Stimulated activated CD4-positive, alpha-beta T cell treated with anti-CD3 and anti-CD28 coated beads, Interleukin-15, amount 100 ng/mL, for 48 hours (primary cell): ENCODE measurements at regions not wholly inside any gene's neighbourhood (a gene's known extent, or its start where the extent isn't known, plus 50 kb on each side); places are given as distances from the start of the nearest gene placed in this dataset.
"Not testable (repeated sequence)": the region's sequence is repeated elsewhere in the genome, so short reads cannot be mapped to it uniquely, and the experiment has no call there.

Experiments used
- DNase-seq, 2 donors: peaks; one replicate each; pipeline ENCODE4 v3.0.0-alpha.2; 2020; ENCODE audit warnings: low read depth in 2 of 2

- no peak for DNase-seq
Measured at GRCh38 chr13:108077284-108077683, 138.1 kb downstream of the LIG4 start.

GRCh38 chr13:108074429-108074828 is 140.9 kb downstream of the LIG4 start:
- not testable (repeated sequence) for DNase-seq

GRCh38 chr13:108070925-108071324 is 144.4 kb downstream of the LIG4 start:
- no peak for DNase-seq

GRCh38 chr13:108070491-108070890 is 144.8 kb downstream of the LIG4 start:
- DNase-seq: no peak

GRCh38 chr13:108069521-108070210 is 145.7 kb downstream of the LIG4 start:
- DNase-seq: no peak

- not testable (repeated sequence) for DNase-seq
Measured at GRCh38 chr13:108064372-108064771, 151.0 kb downstream of the LIG4 start.

- no peak for DNase-seq
Measured at GRCh38 chr13:108060111-108060510, 155.2 kb downstream of the LIG4 start.

- DNase-seq: no peak
Measured at GRCh38 chr13:108056278-108056677, 159.1 kb downstream of the LIG4 start.

GRCh38 chr13:108049211-108049610 is 166.1 kb downstream of the LIG4 start:
- DNase-seq: no peak

GRCh38 chr13:108044954-108045353 is 170.4 kb downstream of the LIG4 start:
- no peak for DNase-seq

GRCh38 chr13:108042866-108043265 is 172.5 kb downstream of the LIG4 start:
- not testable (repeated sequence) for DNase-seq

GRCh38 chr13:108037348-108037747 is 178.0 kb downstream of the LIG4 start:
- no peak for DNase-seq

GRCh38 chr13:108036411-108036932 is 178.9 kb downstream of the LIG4 start:
- no peak for DNase-seq

- DNase-seq: no peak
Measured at GRCh38 chr13:108034909-108035410, 180.4 kb downstream of the LIG4 start.

- DNase-seq: no peak
Measured at GRCh38 chr13:108033800-108034707, 181.3 kb downstream of the LIG4 start.

- DNase-seq: no peak
Measured at GRCh38 chr13:108031865-108032264, 183.5 kb downstream of the LIG4 start.

- DNase-seq: no peak
Measured at GRCh38 chr13:108030769-108031168, 184.6 kb downstream of the LIG4 start.

- DNase-seq: no peak
Measured at GRCh38 chr13:108026680-108027410, 188.5 kb downstream of the LIG4 start.

GRCh38 chr13:108020027-108020426 is 195.3 kb downstream of the LIG4 start:
- no peak for DNase-seq

- DNase-seq: no peak
Measured at GRCh38 chr13:108018371-108018870, 196.9 kb downstream of the LIG4 start.

GRCh38 chr13:108006619-108007018 is 208.7 kb downstream of the LIG4 start:
- no peak for DNase-seq

- no peak for DNase-seq
Measured at GRCh38 chr13:108005231-108005630, 210.1 kb downstream of the LIG4 start.
